Trophoblast cell (in vitro differentiated cells and primary cell): ENCODE measurements at regions not wholly inside any gene's neighbourhood (a gene's known extent, or its start where the extent isn't known, plus 50 kb on each side); places are given as distances from the start of the nearest gene placed in this dataset.

ENCODE experiments used
- DNase-seq, 2 donors: peaks; one replicate each; pipeline ENCODE4 v3.0.0-alpha.2; 2016
- H2AFZ ChIP-seq: 2 replicates; pipeline ENCODE4 v1.6.1; 2013; ENCODE audit warnings: low read length, moderate library complexity, mild to moderate bottlenecking; ENCODE audit not compliant: insufficient read depth, poor library complexity
- H2AK5ac ChIP-seq: 2 replicates; pipeline ENCODE4 v1.6.1; 2013; ENCODE audit warnings: mild to moderate bottlenecking, low read length
- H2BK120ac ChIP-seq: 2 replicates; pipeline ENCODE4 v1.6.1; 2013; ENCODE audit warnings: low read length, mild to moderate bottlenecking, moderate library complexity; ENCODE audit not compliant: insufficient read depth, poor library complexity
- H2BK12ac ChIP-seq: 2 replicates; pipeline ENCODE4 v1.6.1; 2013; ENCODE audit warnings: mild to moderate bottlenecking, low read length, moderate library complexity
- H2BK5ac ChIP-seq: 2 replicates; pipeline ENCODE4 v1.6.1; 2013; ENCODE audit warnings: low read length, low read depth, moderate library complexity, mild to moderate bottlenecking; ENCODE audit not compliant: poor library complexity
- H3K14ac ChIP-seq: 2 replicates; pipeline ENCODE4 v1.6.1; 2013; ENCODE audit warnings: mild to moderate bottlenecking, low read length
- H3K18ac ChIP-seq: 2 replicates; pipeline ENCODE4 v1.6.1; 2013; ENCODE audit warnings: mild to moderate bottlenecking, low read length
- H3K23ac ChIP-seq: 2 replicates; pipeline ENCODE4 v1.6.1; 2013; ENCODE audit warnings: low read length
- H3K27ac ChIP-seq: 2 replicates; pipeline ENCODE4 v1.5.1; 2013; ENCODE audit warnings: low read depth, mild to moderate bottlenecking, inconsistent platforms, low read length, moderate library complexity
- H3K27me3 ChIP-seq: 2 replicates; pipeline ENCODE4 v1.6.1; 2013; ENCODE audit warnings: inconsistent platforms, mild to moderate bottlenecking, low read length, moderate library complexity; ENCODE audit not compliant: insufficient read depth
- H3K36me3 ChIP-seq, 2 experiments: 1 replicate in 1 of 2; 2 replicates in 1 of 2; pipeline ENCODE4 v1.6.1; 2013; ENCODE audit warnings: low read length in 2 of 2, mild to moderate bottlenecking in 2 of 2, moderate library complexity in 1 of 2; ENCODE audit not compliant: insufficient read depth in 2 of 2, control insufficient read depth in 1 of 2
- H3K4ac ChIP-seq: 2 replicates; pipeline ENCODE4 v1.6.1; 2013; ENCODE audit warnings: low read depth, mild to moderate bottlenecking, low read length, moderate library complexity
- H3K4me1 ChIP-seq, 2 experiments: 1 replicate in 1 of 2; 2 replicates in 1 of 2; pipeline ENCODE4 v1.6.1; 2013; ENCODE audit warnings: low read length in 2 of 2, mild to moderate bottlenecking in 2 of 2, moderate library complexity in 1 of 2; ENCODE audit not compliant: insufficient read depth in 2 of 2, control insufficient read depth in 1 of 2
- H3K4me2 ChIP-seq: 2 replicates; pipeline ENCODE4 v1.6.1; 2013; ENCODE audit warnings: inconsistent platforms, mild to moderate bottlenecking, low read length, moderate library complexity
- H3K4me3 ChIP-seq: 2 replicates; pipeline ENCODE4 v1.5.1; 2013; ENCODE audit warnings: mild to moderate bottlenecking, low read depth, low read length, inconsistent platforms
- H3K79me1 ChIP-seq: one replicate; pipeline ENCODE4 v1.6.1; 2013; ENCODE audit warnings: low read length
- H3K79me2 ChIP-seq: 2 replicates; pipeline ENCODE4 v1.6.1; 2013; ENCODE audit warnings: low read length, mild to moderate bottlenecking; ENCODE audit not compliant: control insufficient read depth, insufficient read depth, poor library complexity
- H3K9ac ChIP-seq: 2 replicates; pipeline ENCODE4 v1.6.1; 2013; ENCODE audit warnings: mild to moderate bottlenecking, low read length
- H3K9me3 ChIP-seq: 2 replicates; pipeline ENCODE4 v1.6.1; 2013; ENCODE audit warnings: low read depth, mild to moderate bottlenecking, control low read depth, inconsistent platforms, low read length; ENCODE audit not compliant: insufficient read depth
- H4K12ac ChIP-seq: 2 replicates; pipeline ENCODE4 v1.6.1; 2013; ENCODE audit warnings: low read depth, mild to moderate bottlenecking, low read length, moderate library complexity
- H4K8ac ChIP-seq: 2 replicates; pipeline ENCODE4 v1.6.1; 2013; ENCODE audit warnings: low read depth, mild to moderate bottlenecking, low read length, moderate library complexity
- H4K91ac ChIP-seq: one replicate; pipeline ENCODE4 v1.6.1; 2013; ENCODE audit warnings: low read depth, mild to moderate bottlenecking, low read length, moderate library complexity
- WGBS: extraction: QIAGEN DNeasy Blood & Tissue Kit; methylation state at CpG from one replicate; pipeline ENCODE4 v1.1.7; 2013; ENCODE audit warnings: missing lambda C conversion rate; ENCODE audit not compliant: insufficient read length, insufficient coverage; ENCODE audit errors: extremely low coverage; 5-methylcytosine and 5-hydroxymethylcytosine counted together

DNA sequence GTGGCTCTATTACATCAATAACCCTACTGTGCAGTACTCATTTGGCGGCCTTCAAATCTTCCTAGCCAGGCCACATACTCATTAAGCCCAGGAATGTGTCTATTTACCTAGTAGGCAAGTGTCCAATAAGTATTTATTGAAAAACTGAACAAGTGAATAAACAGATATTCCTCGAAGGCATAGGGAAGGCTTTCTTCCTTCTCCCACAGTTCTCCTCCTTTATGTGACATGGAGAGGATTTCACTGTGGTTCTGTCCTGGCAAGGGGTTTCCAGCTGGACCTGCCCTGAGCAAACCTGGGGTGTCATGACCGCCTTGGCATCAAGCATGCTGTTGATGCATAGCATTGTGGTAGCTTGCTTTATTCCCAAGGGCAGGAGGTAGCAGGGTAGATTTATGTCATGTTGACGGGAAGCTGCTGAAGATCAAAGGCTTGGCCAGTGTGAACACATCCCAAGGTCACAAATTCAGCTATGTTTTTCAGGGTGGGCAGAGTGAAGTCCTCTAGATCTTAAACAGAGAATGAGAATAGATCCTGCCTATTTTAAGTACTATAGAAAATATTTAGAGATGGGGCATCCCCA lies 195.1 kb downstream of the INHBA start:
- Histone ChIP-seq H2BK5ac (no peak overlapping the region), H3K36me3 (no peaks in the 10 kb centered on the region), H3K4ac (no peak overlapping the region), H3K18ac (no peak overlapping the region), H3K27me3 (no peaks in the 10 kb centered on the region), H2AK5ac (no peak overlapping the region), H3K23ac (no peak overlapping the region), H3K79me1 (peaks cover 2% of the 10 kb centered on the region), H3K9me3 (no peaks in the 10 kb centered on the region), H2BK12ac (no peak overlapping the region), H3K4me3 (no peak overlapping the region), H2AFZ (no peak overlapping the region), H4K91ac (no peak overlapping the region), H4K12ac (no peak overlapping the region), H3K27ac (no peak overlapping the region), H2BK120ac (no peak overlapping the region), H4K8ac (no peak overlapping the region), H3K4me1 (peaks cover 0 to 3% of the 10 kb centered on the region in 2 experiments), H3K79me2 (no peaks in the 10 kb centered on the region), H3K4me2 (no peak overlapping the region), H3K14ac (no peak overlapping the region), H3K9ac (no peak overlapping the region)
- DNase-seq = no peak
- WGBS = no CpG with 5 or more reads among the region's 4 CpGs

DNA sequence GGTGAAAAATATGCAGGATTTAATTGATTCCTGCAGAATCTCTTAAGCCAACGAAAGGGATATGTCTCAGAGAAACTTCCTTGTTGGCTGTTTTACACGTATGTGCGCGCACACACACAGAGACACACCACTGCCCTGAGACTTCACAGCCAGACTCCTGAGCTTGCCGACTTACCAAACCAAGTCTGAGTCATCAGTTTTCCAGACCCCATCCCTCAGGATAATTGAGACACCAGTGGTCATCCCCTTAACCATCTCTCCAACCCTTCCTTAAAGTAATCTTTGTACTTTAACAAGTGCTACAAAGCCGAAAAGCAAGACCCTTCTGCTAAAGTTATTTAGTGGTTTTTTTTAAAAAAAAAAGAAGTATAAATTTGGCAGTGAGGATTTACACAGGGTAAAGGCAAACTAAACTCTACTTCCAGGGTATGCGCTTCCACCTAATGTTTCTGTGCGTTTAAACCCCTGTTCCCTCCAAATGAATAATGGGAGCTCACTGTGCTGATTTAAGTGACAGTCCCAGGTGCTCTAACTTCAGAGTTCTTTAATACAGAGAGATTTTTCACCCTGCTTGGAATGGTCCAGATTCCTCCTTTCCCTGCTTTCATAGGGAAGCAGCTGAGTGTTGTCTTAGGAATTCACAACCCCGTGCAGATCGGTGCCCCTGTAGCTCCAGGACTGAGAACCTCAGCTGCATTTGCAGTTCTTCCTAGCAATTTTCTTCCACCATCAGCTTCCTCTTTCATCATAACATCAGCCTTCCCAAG lies 198.5 kb downstream of the INHBA start:
- Histone ChIP-seq H3K4me1 (peaks cover 0 to 3% of the 10 kb centered on the region in 2 experiments), H3K9me3 (no peaks in the 10 kb centered on the region), H2BK5ac (no peak overlapping the region), H3K27me3 (no peaks in the 10 kb centered on the region), H3K4me2 (no peak overlapping the region), H4K8ac (no peak overlapping the region), H2AFZ (no peak overlapping the region), H3K18ac (no peak overlapping the region), H3K36me3 (no peaks in the 10 kb centered on the region), H4K91ac (no peak overlapping the region), H3K9ac (no peak overlapping the region), H3K79me2 (no peaks in the 10 kb centered on the region), H3K4ac (no peak overlapping the region), H3K79me1 (peaks cover 2% of the 10 kb centered on the region), H2BK12ac (no peak overlapping the region), H3K4me3 (no peak overlapping the region), H3K14ac (no peak overlapping the region), H2AK5ac (no peak overlapping the region), H3K23ac (no peak overlapping the region), H2BK120ac (no peak overlapping the region), H4K12ac (no peak overlapping the region), H3K27ac (no peak overlapping the region)
- DNase-seq = no peak
- WGBS = no CpG with 5 or more reads among the region's 10 CpGs

DNA sequence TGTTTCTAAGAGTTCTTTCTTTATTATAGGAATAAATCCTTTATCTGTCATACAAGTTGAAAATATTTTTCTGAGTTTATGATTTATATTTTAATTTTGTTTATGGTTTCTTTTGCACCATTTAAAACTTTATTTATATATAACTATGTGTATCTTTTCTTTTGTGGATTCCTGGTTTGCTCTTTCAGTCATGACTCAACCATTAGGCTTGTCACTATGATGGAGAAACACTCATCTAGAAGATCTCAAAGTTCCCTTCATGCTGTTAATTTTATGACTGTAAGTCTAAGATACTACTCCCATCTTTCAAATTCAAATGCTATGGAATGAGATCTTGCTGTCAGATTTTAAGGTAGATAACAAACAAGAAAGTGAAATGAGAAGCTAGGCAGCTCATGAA lies 199.5 kb downstream of the INHBA start:
- H3K79me1 ChIP-seq = peaks cover 2% of the 10 kb centered on the region
- no peak overlapping the region for H2BK12ac ChIP-seq
- no peak overlapping the region for H2AK5ac ChIP-seq
- H2BK120ac ChIP-seq = no peak overlapping the region
- DNase-seq = peak in 1 of 2 donors; percentile 74
- H2AFZ ChIP-seq = no peak overlapping the region
- H3K4me2 ChIP-seq = no peak overlapping the region
- H3K4ac ChIP-seq = no peak overlapping the region
- no peaks in the 10 kb centered on the region for H3K79me2 ChIP-seq
- H3K36me3 ChIP-seq = no peaks in the 10 kb centered on the region
- H3K4me1 ChIP-seq = peaks cover 0 to 3% of the 10 kb centered on the region in 2 experiments
- no peak overlapping the region for H4K8ac ChIP-seq
- H3K4me3 ChIP-seq = no peak overlapping the region
- H3K27me3 ChIP-seq = no peaks in the 10 kb centered on the region
- H3K9ac ChIP-seq = no peak overlapping the region
- H2BK5ac ChIP-seq = no peak overlapping the region
- H3K9me3 ChIP-seq = no peaks in the 10 kb centered on the region
- no peak overlapping the region for H3K14ac ChIP-seq
- H4K12ac ChIP-seq = no peak overlapping the region
- H3K27ac ChIP-seq = no peak overlapping the region
- H3K18ac ChIP-seq = no peak overlapping the region
- H4K91ac ChIP-seq = no peak overlapping the region
- H3K23ac ChIP-seq = no peak overlapping the region

DNA sequence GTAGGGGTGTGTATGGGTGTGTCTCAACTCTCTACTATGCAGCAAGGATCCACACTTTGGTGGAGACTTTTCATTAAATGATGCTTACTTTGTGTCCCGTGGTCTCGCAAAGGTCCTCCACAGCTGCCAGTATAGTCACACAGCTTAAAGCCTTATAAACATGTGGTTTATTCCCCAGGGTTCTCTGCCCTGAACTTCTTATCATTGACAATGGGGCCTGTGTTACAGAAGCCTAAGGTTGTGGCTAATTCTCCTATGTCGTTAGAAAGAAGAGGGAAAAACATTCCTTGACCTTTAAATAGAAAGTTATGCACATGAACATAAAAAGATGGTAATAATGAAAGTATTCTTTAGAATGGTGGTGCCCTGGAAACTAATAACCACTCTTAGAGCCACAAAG lies 201.4 kb downstream of the INHBA start:
- no peak overlapping the region for H2BK12ac ChIP-seq
- H3K27me3 ChIP-seq = no peaks in the 10 kb centered on the region
- no peak overlapping the region for H3K4me3 ChIP-seq
- no peak overlapping the region for H3K23ac ChIP-seq
- no peaks in the 10 kb centered on the region for H3K79me1 ChIP-seq
- no CpG with 5 or more reads among the region's 3 CpGs for WGBS
- no peak overlapping the region for H4K8ac ChIP-seq
- H4K12ac ChIP-seq = no peak overlapping the region
- H2AFZ ChIP-seq = no peak overlapping the region
- no peaks in the 10 kb centered on the region for H3K36me3 ChIP-seq
- H2BK5ac ChIP-seq = no peak overlapping the region
- no peak overlapping the region for H3K14ac ChIP-seq
- DNase-seq = no peak
- H3K4ac ChIP-seq = no peak overlapping the region
- H4K91ac ChIP-seq = no peak overlapping the region
- H3K9ac ChIP-seq = no peak overlapping the region
- H3K18ac ChIP-seq = no peak overlapping the region
- H3K27ac ChIP-seq = no peak overlapping the region
- H3K79me2 ChIP-seq = no peaks in the 10 kb centered on the region
- H2BK120ac ChIP-seq = no peak overlapping the region
- H3K4me2 ChIP-seq = no peak overlapping the region
- H3K4me1 ChIP-seq = no peaks in the 10 kb centered on the region
- H2AK5ac ChIP-seq = no peak overlapping the region
- no peaks in the 10 kb centered on the region for H3K9me3 ChIP-seq
